Body of pancreas (tissue), 4 donors: ENCODE measurements at regions not wholly inside any gene's neighbourhood (a gene's known extent, or its start where the extent isn't known, plus 50 kb on each side); places are given as distances from the start of the nearest gene placed in this dataset.

Experiments used
- ATAC-seq: fragments of 150-250 bp; one replicate; pipeline ENCODE4 v1.9.1; 2016
- DNase-seq, 4 donors: peaks; one replicate each; pipeline ENCODE4 v3.0.0-alpha.2; 2019
- H3K27ac ChIP-seq, 4 donors: fragments of 200-600 bp; sonication (generic); 1 replicate in 3 of 4; 2 replicates in 1 of 4; pipeline versions ENCODE4 v1.5.1 to v1.6.1; 2016 to 2019; ENCODE audit warnings: mild to moderate bottlenecking in 1 of 4, mixed read lengths in 1 of 4, moderate library complexity in 1 of 4
- H3K27me3 ChIP-seq, 2 donors: fragments of 200-600 bp; sonication (generic); one replicate each; pipeline ENCODE4 v1.6.0; 2016; ENCODE audit warnings: mild to moderate bottlenecking in 1 of 2
- H3K36me3 ChIP-seq, 2 donors: fragments of 200-600 bp; sonication (generic); replicated peaks in 1 of 2; 2 replicates each; pipeline ENCODE4 v1.5.1; 2016; ENCODE audit warnings: low read depth in 2 of 2; ENCODE audit not compliant: insufficient read depth in 1 of 2
- H3K4me1 ChIP-seq: fragments of 200-600 bp; sonication (generic); one replicate; pipeline ENCODE4 v1.6.0; 2016
- H3K4me3 ChIP-seq, 2 donors: fragments of 200-600 bp; sonication (generic); 1 replicate in 1 of 2; 2 replicates in 1 of 2; pipeline ENCODE4 v1.5.1; 2016 to 2019
- H3K9me3 ChIP-seq, 3 donors: fragments of 200-600 bp; sonication (generic); 1 replicate in 2 of 3; 2 replicates in 1 of 3; pipeline ENCODE4 v1.5.1; 2016
- POLR2A ChIP-seq, 3 donors: fragments of 450-650 bp; IDR thresholded peaks; one replicate each; pipeline ENCODE4 v1.6.1; 2016; ENCODE audit warnings: antibody characterized with exemption in 3 of 3, mild to moderate bottlenecking in 2 of 3
- WGBS, 2 donors: methylation state at CpG; one replicate each; pipeline ENCODE4 v1.1.5; 2017; 5-methylcytosine and 5-hydroxymethylcytosine counted together
- intact Hi-C: fragments of 100-400 bp; cut with DNase I; formaldehyde crosslinking; loops from one replicate; pipeline ENCODE4 v1.15.1; 2023
- TF ChIP-seq, protein P1 (sequence below), 7 experiments: fragments of 450-650 bp in 4 of 7; fragments of 200-600 bp in 3 of 7; sonication (generic) in 3 of 7; IDR thresholded peaks; one replicate each; pipeline ENCODE4 v1.5.1; 2016 to 2019; ENCODE audit warnings: antibody characterized with exemption in 7 of 7

DNA sequence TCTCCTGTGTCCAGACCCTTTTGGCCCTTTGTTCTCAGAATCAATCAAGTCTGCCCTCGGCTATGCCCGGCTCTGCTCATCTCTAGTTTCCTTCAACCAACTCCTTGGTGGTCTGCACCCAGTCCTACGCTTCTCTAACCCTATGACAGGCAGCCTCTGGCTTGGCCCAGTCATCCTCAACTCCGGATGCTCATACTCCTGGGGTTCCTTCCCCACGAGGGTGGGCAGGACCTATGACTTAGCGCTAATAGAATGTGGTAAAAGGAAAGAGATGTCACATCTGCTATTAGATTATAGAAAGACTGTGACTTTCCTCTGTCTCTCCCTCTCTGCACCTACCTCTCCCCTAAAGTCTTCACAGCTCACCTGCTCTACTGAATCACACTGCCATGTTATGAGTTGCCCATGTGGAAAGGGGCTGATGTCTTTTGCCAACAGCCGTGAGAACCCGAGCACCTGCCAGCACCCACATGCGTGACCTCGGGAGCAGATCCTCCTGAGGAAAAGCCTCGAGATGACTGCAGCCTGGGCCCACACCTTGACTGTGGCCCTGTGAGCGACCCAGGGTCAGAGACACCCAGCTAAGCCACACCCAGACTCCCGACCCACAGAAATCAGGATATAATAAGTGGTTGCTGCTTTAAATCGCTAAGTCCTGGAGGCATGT, 334.9 kb downstream of the GADD45G start:
- DNase-seq (peak; percentile 72 to 85 (median 78)), ATAC-seq (peak; percentile 81)
- H3K27ac ChIP-seq: peak overlapping the region in 2 of 4 donors; percentile 20 to 21
- 56 to 75% methylated on average over 11 to 14 of the region's 14 CpGs for WGBS, 2 donors
- H3K36me3 ChIP-seq: no peaks in the 10 kb centered on the region
- no peak overlapping the region for H3K4me3 ChIP-seq
- peaks cover 20% of the 10 kb centered on the region for H3K4me1 ChIP-seq
- intact Hi-C loops: no loop called here
- no peaks in the 10 kb centered on the region for H3K9me3 ChIP-seq
- no peaks in the 10 kb centered on the region for H3K27me3 ChIP-seq
- no peak for TF ChIP-seq POLR2A (IDR thresholded peaks at IDR 0.05)
- TF ChIP-seq, protein P1, sequence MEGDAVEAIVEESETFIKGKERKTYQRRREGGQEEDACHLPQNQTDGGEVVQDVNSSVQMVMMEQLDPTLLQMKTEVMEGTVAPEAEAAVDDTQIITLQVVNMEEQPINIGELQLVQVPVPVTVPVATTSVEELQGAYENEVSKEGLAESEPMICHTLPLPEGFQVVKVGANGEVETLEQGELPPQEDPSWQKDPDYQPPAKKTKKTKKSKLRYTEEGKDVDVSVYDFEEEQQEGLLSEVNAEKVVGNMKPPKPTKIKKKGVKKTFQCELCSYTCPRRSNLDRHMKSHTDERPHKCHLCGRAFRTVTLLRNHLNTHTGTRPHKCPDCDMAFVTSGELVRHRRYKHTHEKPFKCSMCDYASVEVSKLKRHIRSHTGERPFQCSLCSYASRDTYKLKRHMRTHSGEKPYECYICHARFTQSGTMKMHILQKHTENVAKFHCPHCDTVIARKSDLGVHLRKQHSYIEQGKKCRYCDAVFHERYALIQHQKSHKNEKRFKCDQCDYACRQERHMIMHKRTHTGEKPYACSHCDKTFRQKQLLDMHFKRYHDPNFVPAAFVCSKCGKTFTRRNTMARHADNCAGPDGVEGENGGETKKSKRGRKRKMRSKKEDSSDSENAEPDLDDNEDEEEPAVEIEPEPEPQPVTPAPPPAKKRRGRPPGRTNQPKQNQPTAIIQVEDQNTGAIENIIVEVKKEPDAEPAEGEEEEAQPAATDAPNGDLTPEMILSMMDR (IDR thresholded peaks at IDR 0.05): no peak

DNA sequence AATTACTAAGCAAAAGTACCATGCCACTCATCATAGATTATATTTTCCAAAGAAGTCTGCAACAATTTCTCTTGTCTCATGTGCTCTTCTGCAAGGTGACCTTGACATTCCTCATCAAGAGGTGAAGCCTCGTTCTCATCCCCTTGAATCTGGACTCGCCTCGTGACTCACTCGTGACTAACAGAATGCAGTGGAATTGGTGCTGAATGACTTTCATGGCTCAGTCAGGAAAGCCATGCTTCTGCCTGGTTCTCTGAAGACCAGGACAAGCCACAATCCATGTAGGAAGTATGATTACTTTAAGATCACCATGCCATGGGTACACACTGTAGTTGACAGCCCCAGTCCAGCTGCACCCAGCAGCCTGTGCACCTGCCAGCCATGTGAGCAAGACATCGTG, 335.8 kb downstream of the GADD45G start:
- intact Hi-C loops: no loop called here
- Histone ChIP-seq H3K9me3 (no peaks in the 10 kb centered on the region), H3K4me1 (peaks cover 20% of the 10 kb centered on the region), H3K27me3 (no peaks in the 10 kb centered on the region), H3K36me3 (no peaks in the 10 kb centered on the region), H3K4me3 (no peak overlapping the region), H3K27ac (no peak overlapping the region)
- TF ChIP-seq, protein P1 (IDR thresholded peaks at IDR 0.05): no peak
- no peak for TF ChIP-seq POLR2A (IDR thresholded peaks at IDR 0.05)
- ATAC-seq (no peak), DNase-seq (no peak)
- 86 to 89% methylated on average over 4 to 5 of the region's 5 CpGs for WGBS, 2 donors

DNA sequence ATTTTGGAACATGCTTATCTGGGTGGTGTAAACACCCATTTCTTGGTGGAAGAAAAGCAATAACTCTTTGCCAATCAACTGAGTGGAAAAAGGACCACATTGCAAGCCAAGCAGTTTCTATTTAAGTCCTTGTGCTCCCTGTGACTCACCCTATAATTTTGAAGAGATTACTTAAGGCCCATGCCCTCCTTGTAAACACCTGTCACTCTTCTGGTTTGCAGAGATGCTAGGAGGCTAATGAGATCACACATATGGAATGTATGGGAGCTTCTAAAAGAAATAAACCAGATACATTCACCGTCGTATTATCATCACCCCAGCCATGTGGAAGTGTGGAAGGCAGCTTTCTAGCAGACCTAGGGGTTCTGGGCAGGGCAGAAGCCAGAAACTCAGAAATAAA, 337.1 kb downstream of the GADD45G start:
- Histone ChIP-seq H3K4me1 (peaks cover 20% of the 10 kb centered on the region), H3K27ac (peak overlapping the region in 1 of 4 donors; percentile 28), H3K27me3 (no peaks in the 10 kb centered on the region), H3K9me3 (no peaks in the 10 kb centered on the region), H3K4me3 (no peak overlapping the region), H3K36me3 (no peaks in the 10 kb centered on the region)
- TF ChIP-seq POLR2A (IDR thresholded peaks at IDR 0.05): no peak
- WGBS, 2 donors: 76 to 88% methylated on average over 2 of the region's 2 CpGs
- intact Hi-C loops: no loop called here
- ATAC-seq: peak; percentile 38
- DNase-seq: no peak

DNA sequence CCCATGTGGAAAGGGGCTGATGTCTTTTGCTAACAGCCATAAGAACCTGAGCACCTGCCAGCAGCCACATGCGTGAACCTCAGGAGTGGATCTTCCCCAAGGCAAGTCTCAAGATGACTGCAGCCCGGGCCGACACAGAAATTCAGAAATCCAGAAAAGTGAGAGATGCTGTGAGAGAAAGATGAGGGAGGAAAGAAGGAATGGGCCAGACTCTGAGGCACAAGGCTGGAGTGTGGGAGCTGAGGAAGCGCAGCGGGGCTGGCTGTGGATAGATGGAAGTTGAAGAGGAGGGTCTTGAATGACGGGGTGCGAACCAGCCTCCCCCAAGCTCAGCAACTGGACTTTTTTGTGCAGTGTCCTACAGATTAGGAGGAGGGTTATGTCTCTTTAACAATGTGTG, 337.8 kb downstream of the GADD45G start:
- Histone ChIP-seq H3K36me3 (no peaks in the 10 kb centered on the region), H3K9me3 (no peaks in the 10 kb centered on the region), H3K27me3 (no peaks in the 10 kb centered on the region), H3K4me3 (no peak overlapping the region), H3K4me1 (peaks cover 20% of the 10 kb centered on the region), H3K27ac (no peak overlapping the region)
- no peak for ATAC-seq
- no peak for DNase-seq
- intact Hi-C loops: no loop called here
- WGBS, 2 donors: 83 to 92% methylated on average over 7 of the region's 7 CpGs
- TF ChIP-seq, protein P1 (IDR thresholded peaks at IDR 0.05): no peak
- TF ChIP-seq POLR2A (IDR thresholded peaks at IDR 0.05): no peak

DNA sequence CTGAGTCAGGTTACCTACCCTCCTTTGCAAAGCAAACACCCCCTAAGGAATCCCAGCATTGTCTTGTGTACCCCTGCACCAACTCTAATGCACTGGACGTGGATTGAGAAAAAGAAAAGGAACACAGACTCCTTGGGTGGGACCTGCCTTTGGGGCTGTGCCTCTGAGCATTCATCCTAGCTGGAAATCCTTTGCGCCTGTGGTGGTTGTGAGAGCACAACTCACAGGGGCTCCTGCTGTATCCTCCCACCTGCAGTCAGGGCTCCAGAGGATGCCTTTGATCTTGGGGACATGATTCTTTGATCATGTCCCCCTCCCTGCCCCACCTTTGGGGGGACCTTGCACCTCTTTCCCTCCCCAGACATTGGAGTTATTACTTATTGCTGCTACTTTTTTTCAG, 338.5 kb downstream of the GADD45G start:
- TF ChIP-seq POLR2A (IDR thresholded peaks at IDR 0.05): no peak
- TF ChIP-seq, protein P1 (IDR thresholded peaks at IDR 0.05): no peak
- WGBS, 2 donors: 88% methylated on average over 2 of the region's 2 CpGs

More for the DNA sequence above, 338.5 kb downstream of the GADD45G start:
- Histone ChIP-seq H3K27me3 (no peaks in the 10 kb centered on the region), H3K4me3 (no peak overlapping the region), H3K4me1 (peaks cover 20% of the 10 kb centered on the region), H3K27ac (no peak overlapping the region), H3K9me3 (no peaks in the 10 kb centered on the region), H3K36me3 (no peaks in the 10 kb centered on the region)
- DNase-seq (no peak), ATAC-seq (no peak)
- intact Hi-C loops: no loop called here
